H1 (cell line): ENCODE measurements at regions not wholly inside any gene's neighbourhood (a gene's known extent, or its start where the extent isn't known, plus 50 kb on each side); places are given as distances from the start of the nearest gene placed in this dataset.

ENCODE experiments used
- ASH2L ChIP-seq: fragments of 200-600, 300-600 bp; sonication (generic); IDR thresholded peaks from one replicate; pipeline ENCODE4 v1.7.1; 2017; ENCODE audit warnings: low read length
- CHD1 ChIP-seq: IDR thresholded peaks from 2 replicates; pipeline ENCODE4 v1.6.1; 2012; ENCODE audit warnings: low read depth, low read length, improper control_type of control experiment
- GABPA ChIP-seq: IDR thresholded peaks from 2 replicates; pipeline ENCODE4 v1.6.1; 2011; ENCODE audit warnings: mild to moderate bottlenecking, low read length, moderate library complexity, borderline replicate concordance; ENCODE audit not compliant: insufficient read depth
- NRF1 ChIP-seq: IDR thresholded peaks from 2 replicates; pipeline ENCODE4 v1.6.1; 2011; ENCODE audit warnings: mild to moderate bottlenecking, low read depth, low read length, improper control_type of control experiment
- RXRA ChIP-seq: IDR thresholded peaks from 2 replicates; pipeline ENCODE4 v1.6.1; 2011; ENCODE audit warnings: low read depth, mild to moderate bottlenecking, low read length, moderate library complexity; ENCODE audit not compliant: insufficient read depth
- SIN3A ChIP-seq, 2 experiments: IDR thresholded peaks in 1 of 2; conservative IDR thresholded peaks in 1 of 2; 2 replicates each; pipeline ENCODE4 v1.6.1; 2011 to 2012; ENCODE audit warnings: low read length in 2 of 2, improper control_type of control experiment in 1 of 2, low read depth in 1 of 2, mild to moderate bottlenecking in 1 of 2
- ZNF274 ChIP-seq: IDR thresholded peaks from 2 replicates; pipeline ENCODE4 v1.7.0; 2012; ENCODE audit warnings: low read length, borderline replicate concordance; ENCODE audit errors: extremely low read depth
- TF ChIP-seq, protein P1 (sequence below): fragments of 300-600 bp; sonication (generic); IDR thresholded peaks from 2 replicates; pipeline ENCODE4 v1.7.1; 2012; ENCODE audit warnings: low read length, moderate library complexity, mild to moderate bottlenecking, inconsistent platforms; ENCODE audit not compliant: insufficient replicate concordance
- TF ChIP-seq, protein P2 (sequence below): IDR thresholded peaks from 2 replicates; pipeline ENCODE4 v1.6.1; 2012; ENCODE audit warnings: low read length, inconsistent platforms
- TF ChIP-seq, protein P3 (sequence below): IDR thresholded peaks from 2 replicates; pipeline ENCODE4 v1.6.1; 2011; ENCODE audit warnings: low read depth, mild to moderate bottlenecking, low read length; ENCODE audit not compliant: insufficient read depth

- TF ChIP-seq, protein P1, sequence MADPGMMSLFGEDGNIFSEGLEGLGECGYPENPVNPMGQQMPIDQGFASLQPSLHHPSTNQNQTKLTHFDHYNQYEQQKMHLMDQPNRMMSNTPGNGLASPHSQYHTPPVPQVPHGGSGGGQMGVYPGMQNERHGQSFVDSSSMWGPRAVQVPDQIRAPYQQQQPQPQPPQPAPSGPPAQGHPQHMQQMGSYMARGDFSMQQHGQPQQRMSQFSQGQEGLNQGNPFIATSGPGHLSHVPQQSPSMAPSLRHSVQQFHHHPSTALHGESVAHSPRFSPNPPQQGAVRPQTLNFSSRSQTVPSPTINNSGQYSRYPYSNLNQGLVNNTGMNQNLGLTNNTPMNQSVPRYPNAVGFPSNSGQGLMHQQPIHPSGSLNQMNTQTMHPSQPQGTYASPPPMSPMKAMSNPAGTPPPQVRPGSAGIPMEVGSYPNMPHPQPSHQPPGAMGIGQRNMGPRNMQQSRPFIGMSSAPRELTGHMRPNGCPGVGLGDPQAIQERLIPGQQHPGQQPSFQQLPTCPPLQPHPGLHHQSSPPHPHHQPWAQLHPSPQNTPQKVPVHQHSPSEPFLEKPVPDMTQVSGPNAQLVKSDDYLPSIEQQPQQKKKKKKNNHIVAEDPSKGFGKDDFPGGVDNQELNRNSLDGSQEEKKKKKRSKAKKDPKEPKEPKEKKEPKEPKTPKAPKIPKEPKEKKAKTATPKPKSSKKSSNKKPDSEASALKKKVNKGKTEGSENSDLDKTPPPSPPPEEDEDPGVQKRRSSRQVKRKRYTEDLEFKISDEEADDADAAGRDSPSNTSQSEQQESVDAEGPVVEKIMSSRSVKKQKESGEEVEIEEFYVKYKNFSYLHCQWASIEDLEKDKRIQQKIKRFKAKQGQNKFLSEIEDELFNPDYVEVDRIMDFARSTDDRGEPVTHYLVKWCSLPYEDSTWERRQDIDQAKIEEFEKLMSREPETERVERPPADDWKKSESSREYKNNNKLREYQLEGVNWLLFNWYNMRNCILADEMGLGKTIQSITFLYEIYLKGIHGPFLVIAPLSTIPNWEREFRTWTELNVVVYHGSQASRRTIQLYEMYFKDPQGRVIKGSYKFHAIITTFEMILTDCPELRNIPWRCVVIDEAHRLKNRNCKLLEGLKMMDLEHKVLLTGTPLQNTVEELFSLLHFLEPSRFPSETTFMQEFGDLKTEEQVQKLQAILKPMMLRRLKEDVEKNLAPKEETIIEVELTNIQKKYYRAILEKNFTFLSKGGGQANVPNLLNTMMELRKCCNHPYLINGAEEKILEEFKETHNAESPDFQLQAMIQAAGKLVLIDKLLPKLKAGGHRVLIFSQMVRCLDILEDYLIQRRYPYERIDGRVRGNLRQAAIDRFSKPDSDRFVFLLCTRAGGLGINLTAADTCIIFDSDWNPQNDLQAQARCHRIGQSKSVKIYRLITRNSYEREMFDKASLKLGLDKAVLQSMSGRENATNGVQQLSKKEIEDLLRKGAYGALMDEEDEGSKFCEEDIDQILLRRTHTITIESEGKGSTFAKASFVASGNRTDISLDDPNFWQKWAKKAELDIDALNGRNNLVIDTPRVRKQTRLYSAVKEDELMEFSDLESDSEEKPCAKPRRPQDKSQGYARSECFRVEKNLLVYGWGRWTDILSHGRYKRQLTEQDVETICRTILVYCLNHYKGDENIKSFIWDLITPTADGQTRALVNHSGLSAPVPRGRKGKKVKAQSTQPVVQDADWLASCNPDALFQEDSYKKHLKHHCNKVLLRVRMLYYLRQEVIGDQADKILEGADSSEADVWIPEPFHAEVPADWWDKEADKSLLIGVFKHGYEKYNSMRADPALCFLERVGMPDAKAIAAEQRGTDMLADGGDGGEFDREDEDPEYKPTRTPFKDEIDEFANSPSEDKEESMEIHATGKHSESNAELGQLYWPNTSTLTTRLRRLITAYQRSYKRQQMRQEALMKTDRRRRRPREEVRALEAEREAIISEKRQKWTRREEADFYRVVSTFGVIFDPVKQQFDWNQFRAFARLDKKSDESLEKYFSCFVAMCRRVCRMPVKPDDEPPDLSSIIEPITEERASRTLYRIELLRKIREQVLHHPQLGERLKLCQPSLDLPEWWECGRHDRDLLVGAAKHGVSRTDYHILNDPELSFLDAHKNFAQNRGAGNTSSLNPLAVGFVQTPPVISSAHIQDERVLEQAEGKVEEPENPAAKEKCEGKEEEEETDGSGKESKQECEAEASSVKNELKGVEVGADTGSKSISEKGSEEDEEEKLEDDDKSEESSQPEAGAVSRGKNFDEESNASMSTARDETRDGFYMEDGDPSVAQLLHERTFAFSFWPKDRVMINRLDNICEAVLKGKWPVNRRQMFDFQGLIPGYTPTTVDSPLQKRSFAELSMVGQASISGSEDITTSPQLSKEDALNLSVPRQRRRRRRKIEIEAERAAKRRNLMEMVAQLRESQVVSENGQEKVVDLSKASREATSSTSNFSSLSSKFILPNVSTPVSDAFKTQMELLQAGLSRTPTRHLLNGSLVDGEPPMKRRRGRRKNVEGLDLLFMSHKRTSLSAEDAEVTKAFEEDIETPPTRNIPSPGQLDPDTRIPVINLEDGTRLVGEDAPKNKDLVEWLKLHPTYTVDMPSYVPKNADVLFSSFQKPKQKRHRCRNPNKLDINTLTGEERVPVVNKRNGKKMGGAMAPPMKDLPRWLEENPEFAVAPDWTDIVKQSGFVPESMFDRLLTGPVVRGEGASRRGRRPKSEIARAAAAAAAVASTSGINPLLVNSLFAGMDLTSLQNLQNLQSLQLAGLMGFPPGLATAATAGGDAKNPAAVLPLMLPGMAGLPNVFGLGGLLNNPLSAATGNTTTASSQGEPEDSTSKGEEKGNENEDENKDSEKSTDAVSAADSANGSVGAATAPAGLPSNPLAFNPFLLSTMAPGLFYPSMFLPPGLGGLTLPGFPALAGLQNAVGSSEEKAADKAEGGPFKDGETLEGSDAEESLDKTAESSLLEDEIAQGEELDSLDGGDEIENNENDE: no peak
- TF ChIP-seq SIN3A (conservative IDR thresholded peaks at IDR 0.05 in 1 of 2, IDR thresholded peaks at IDR 0.05 in 1 of 2; ENCODE audit: low read depth in 1 of 2, low read length in 2 of 2) (no peak), ASH2L (no peak), NRF1 (no peak), RXRA (no peak), GABPA (no peak), ZNF274 (no peak), CHD1 (no peak)
- TF ChIP-seq, protein P2, sequence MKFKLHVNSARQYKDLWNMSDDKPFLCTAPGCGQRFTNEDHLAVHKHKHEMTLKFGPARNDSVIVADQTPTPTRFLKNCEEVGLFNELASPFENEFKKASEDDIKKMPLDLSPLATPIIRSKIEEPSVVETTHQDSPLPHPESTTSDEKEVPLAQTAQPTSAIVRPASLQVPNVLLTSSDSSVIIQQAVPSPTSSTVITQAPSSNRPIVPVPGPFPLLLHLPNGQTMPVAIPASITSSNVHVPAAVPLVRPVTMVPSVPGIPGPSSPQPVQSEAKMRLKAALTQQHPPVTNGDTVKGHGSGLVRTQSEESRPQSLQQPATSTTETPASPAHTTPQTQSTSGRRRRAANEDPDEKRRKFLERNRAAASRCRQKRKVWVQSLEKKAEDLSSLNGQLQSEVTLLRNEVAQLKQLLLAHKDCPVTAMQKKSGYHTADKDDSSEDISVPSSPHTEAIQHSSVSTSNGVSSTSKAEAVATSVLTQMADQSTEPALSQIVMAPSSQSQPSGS: no peak
- TF ChIP-seq, protein P3, sequence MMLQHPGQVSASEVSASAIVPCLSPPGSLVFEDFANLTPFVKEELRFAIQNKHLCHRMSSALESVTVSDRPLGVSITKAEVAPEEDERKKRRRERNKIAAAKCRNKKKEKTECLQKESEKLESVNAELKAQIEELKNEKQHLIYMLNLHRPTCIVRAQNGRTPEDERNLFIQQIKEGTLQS: no peak
Observed at GRCh38 chr1:64320470-64320869, 117.0 kb downstream of the UBE2U start (continued).
